Fibroblast of skin of right biceps (primary cell): ENCODE measurements at regions not wholly inside any gene's neighbourhood (a gene's known extent, or its start where the extent isn't known, plus 50 kb on each side); places are given as distances from the start of the nearest gene placed in this dataset.

Experiments used
- DNase-seq: peaks from one replicate; pipeline ENCODE4 v3.0.0-alpha.2; 2013

- DNase-seq: no peak
Observed at GRCh38 chr2:226680719-226681118, 118.9 kb downstream of the IRS1 start.

DNA sequence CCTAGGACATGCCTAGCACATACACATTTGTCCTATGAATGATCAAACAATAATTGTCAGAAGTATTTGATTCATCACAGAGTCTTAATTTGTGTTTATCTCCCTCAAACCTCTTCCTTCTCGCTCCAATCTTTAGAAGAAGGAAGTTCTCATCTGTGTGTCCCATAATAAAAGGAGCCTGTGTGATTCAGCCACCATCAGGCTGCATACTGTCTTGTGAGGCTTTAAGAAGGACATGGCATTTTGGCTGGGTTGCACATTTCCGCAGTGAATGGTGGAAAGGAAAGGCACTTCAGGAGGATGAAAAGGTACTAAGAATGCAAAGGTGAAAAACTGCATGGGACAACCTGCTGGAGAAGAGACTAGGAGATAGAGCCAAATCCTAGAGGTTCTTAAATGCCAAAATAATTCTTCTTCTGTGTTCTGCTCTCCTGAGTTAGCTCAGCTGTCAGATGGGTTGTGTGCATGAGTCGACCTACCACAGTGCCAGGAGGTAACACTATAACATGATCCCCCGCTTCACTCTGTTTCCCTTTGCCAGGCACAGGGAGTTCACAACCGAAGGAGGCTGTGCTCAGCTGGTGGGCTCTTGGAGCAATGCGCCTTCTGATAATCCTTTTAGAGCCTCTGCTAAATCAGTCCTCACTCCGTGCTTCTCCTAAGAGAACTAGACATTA, 120.1 kb downstream of the IRS1 start:
- no peak for DNase-seq

DNA sequence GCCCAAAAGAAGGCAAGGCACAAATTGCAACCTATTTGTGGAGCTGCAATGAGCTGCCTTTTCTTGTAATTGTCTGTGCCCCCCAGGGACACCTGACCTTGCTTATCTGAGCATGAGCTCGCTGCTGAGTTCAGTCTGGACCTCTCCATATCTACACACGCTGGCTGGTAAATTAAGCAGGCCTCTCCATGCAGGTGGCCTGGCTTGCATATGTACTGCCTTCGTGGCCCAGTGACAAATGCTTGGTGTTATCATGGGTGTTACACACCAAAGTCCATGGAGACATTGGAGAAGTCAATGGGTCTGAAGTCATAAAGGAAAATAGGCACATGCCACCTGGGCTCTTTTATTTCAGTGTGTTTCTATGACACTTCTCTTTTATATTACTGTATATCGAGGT, 121.2 kb downstream of the IRS1 start:
- no peak for DNase-seq

- no peak for DNase-seq
Observed at GRCh38 chr2:226677080-226677479, 122.5 kb downstream of the IRS1 start.

DNA sequence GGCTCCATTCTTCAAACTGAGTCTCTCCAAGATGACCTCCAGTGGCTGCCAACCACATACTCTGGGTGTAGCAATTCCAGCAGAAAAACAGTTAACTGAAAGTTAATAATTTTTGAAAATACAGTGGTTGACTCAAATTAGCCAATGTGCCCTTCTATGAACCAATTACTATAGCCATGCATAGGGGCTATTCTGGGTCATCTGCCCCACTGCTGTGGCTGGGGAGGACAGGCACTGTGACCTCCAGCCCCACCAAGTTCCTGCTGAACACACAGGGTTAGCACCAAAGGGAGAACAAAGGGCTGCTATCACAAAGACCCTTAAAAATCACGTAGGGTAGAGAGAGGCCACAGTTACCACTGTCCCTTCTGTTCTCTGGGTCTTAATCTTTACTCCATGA, 123.0 kb downstream of the IRS1 start:
- no peak for DNase-seq

GRCh38 chr2:226674123-226674522, 125.5 kb downstream of the IRS1 start:
- no peak for DNase-seq

DNA sequence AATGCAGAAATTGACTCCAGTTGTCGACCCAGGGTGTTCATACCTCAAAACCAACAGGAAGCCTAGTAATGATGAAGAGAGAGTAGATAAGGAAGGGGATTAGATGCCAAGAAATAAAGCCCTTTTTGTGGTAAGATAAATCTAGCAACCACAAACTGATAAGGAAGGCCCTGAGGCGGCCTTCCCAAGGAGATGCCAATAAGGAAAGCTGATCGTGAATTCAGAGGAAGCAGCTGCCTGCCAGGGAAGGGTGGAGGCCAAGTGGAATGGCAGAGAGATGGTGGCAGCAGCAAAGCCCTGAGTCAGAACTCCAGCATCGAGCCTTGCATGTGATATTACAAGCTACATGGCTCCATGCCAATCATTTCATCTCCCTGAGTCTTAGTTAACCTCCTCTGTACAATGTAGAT, 126.3 kb downstream of the IRS1 start:
- DNase-seq: peak; percentile 81

- DNase-seq: no peak
Observed at GRCh38 chr2:226671141-226671676, 128.4 kb downstream of the IRS1 start.

GRCh38 chr2:226669905-226670304, 129.7 kb downstream of the IRS1 start:
- no peak for DNase-seq

DNA sequence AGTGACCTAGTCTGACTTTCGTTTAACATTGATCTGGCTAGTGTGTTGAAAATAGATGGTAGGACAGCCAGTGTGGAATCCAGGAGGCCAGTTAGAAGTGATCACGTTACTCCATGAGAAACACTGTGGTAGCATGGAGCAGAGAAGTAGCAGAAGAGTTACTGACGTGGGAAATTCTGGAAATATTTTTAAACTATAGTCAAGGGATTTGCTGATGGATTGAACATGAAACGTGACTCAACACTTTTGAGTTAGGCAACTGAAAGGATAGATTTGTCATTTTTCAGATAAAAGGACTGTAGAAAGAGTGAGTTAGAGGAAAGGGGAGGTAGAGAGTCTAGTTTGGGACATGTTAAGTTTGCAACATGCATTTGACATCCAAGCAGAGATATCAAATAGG, 130.4 kb downstream of the IRS1 start:
- peak; percentile 53 for DNase-seq

GRCh38 chr2:226667736-226668135, 131.9 kb downstream of the IRS1 start:
- DNase-seq: no peak

- no peak for DNase-seq
Observed at GRCh38 chr2:226665306-226665831, 134.3 kb downstream of the IRS1 start.

DNA sequence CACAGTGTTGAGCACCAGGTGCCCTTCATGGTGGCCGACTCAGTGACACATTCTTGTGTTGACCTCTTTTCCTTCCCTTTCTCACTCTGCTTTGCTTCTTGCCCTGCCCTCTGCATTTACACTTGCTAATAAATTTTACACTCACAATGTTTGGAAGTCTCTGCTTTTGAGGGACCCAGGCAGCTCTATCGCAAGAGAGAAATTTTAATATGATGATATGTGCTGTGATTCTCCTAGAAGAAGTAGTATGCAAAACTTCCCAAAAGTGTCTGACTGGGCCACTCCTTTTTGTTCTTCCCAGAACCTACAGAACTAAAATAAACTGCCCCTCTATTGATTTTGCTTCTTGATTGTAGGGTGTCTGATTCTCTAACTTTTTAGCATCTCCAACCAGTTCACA, 135.0 kb downstream of the IRS1 start:
- no peak for DNase-seq

DNA sequence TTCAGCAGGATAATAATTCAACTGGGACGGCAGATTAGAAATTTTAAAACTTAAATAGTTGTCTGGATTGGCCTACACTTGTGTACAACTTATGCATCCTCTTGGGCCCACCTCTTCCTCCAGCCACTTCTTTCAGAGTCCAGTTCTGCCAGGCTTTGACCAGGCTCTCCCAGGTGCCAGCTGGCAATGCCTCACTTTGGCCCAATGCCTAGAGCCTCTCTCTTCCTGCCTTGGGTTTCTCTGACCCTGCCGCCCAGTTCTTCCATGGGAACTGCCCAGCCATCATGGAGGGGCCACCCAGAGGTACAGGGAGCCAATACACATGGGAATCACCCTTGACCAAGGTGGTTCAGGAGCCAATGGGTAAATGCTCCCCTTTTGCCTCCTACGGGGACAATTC, 135.5 kb downstream of the IRS1 start:
- DNase-seq: no peak

- peak; percentile 90 for DNase-seq
Observed at GRCh38 chr2:226661789-226662545, 137.7 kb downstream of the IRS1 start.

GRCh38 chr2:226660526-226660925, 139.1 kb downstream of the IRS1 start:
- peak; percentile 79 for DNase-seq

DNA sequence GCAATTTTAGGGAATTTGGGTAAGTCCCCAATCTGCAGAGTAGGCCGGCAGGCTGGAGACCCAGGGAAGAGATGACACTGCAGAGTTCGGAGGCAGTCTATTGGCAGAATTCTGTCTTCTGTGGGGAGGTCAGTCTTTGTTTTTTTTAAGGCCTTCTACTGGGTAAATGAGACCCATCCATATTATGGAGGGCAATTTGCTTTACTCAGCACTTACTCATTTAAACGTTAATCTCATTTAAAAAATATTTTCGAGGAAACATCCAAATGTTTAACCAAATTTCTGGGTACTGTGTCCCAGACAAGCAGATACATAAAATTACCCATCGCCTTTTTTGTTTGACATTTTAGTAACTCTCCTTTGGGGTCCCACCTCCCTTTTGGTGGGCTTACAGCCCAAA, 139.5 kb downstream of the IRS1 start:
- DNase-seq: no peak

DNA sequence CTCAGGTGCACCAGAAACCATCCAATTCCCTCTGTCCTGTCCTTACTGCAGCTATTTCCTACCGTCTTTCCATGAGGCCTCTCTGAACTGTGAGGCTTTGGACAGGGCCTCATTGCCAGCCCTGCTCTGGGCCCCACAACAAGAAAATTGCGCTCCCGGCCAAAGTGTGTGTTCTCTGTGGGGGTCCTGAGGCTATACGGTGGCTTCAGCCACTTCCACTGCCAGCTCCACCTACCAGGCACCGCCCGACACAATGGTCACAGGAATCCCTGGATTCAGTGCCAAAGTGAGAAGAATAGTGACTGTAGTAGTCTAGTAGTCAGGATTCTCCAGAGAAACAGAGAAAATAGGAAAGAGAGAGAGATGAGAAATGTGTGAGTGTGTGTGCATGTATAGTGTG, 140.2 kb downstream of the IRS1 start:
- DNase-seq: no peak

DNA sequence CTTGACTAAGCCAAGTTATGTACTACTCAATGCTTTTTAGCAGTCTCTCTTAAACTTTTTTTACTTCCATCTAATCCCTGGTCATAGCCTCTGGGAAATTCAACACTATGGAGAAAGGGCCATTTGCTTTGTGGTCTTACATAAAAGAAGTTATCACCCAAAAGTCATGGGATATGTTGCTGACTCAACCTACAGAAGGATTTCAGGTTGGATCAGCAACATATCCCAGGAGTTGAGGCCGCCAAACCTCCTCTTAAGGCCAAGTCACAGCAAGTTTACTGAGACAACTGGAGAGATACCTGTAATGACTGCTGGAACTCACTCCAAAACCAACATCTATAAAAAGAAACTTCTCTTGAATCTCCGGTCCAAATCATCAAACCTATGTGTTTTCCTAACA, 141.1 kb downstream of the IRS1 start:
- peak; percentile 20 for DNase-seq

- DNase-seq: no peak
Observed at GRCh38 chr2:226657340-226658053, 142.1 kb downstream of the IRS1 start.

GRCh38 chr2:226656367-226656766, 143.3 kb downstream of the IRS1 start:
- peak; percentile 26 for DNase-seq

GRCh38 chr2:226655871-226656270, 143.7 kb downstream of the IRS1 start:
- DNase-seq: no peak

- no peak for DNase-seq
Observed at GRCh38 chr2:226652983-226653765, 146.4 kb downstream of the IRS1 start.
